Keratinocyte (primary cell): ENCODE measurements at regions not wholly inside any gene's neighbourhood (a gene's known extent, or its start where the extent isn't known, plus 50 kb on each side); places are given as distances from the start of the nearest gene placed in this dataset.

Experiments used
- CTCF ChIP-seq, 3 experiments: IDR thresholded peaks in 1 of 3; conservative IDR thresholded peaks in 1 of 3; optimal IDR thresholded peaks in 1 of 3; 2 replicates in 2 of 3; 3 replicates in 1 of 3; pipeline versions ENCODE3 to v1.5.1; 2011; ENCODE audit warnings: low read length in 3 of 3, mild to moderate bottlenecking in 3 of 3, moderate library complexity in 2 of 3, control low read depth in 1 of 3, inconsistent platforms in 1 of 3; ENCODE audit not compliant: insufficient read depth in 2 of 3; ENCODE audit errors: extremely low read depth in 1 of 3
- EZH2 ChIP-seq: IDR thresholded peaks from one replicate; pipeline ENCODE4 v1.6.1; 2012; ENCODE audit warnings: inconsistent platforms, mild to moderate bottlenecking, low read length, moderate library complexity

DNA sequence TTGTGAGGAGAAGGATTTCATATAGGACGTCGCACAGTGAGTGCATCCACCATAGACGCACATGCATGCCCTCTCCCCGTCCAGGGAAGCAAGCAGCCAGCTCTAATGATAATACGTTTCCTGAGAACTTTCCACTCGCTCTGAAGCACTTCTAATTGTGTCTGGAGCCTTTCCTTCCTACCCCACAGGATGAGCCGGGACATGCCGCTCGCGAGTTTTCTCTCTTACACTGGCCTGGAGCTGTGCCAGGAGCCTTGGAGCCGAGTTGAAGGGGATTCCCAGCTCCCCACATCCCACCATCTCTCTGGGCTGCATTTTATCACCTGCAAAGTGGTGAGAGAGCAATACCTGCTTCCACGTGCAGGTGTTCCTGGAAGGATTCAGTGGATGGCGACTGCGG is 368.1 kb downstream of the C16orf95 start:
- TF ChIP-seq CTCF (optimal IDR thresholded peaks at IDR 0.05 in 1 of 3, IDR thresholded peaks at IDR 0.05 in 1 of 3, conservative IDR thresholded peaks at IDR 0.05 in 1 of 3; ENCODE audit: extremely low read depth in 1 of 3, insufficient read depth in 2 of 3, low read length in 3 of 3) (no peak), EZH2 (no peak)
